Fibroblast of lung (primary cell): ENCODE measurements at regions not wholly inside any gene's neighbourhood (a gene's known extent, or its start where the extent isn't known, plus 50 kb on each side); places are given as distances from the start of the nearest gene placed in this dataset.

Source experiments
- DNase-seq, 2 donors: peaks; one replicate each; pipeline versions ENCODE4 v3.0.0 to v3.0.0-alpha.2; 2010; ENCODE audit warnings: low read depth in 2 of 2
- H2AFZ ChIP-seq: 2 replicates; pipeline ENCODE4 v1.5.1; 2012; ENCODE audit warnings: low read length, control low read depth, inconsistent platforms
- H3K27ac ChIP-seq: 2 replicates; pipeline ENCODE4 v1.5.1; 2011; ENCODE audit warnings: low read length, control low read depth; ENCODE audit not compliant: insufficient read depth
- H3K27me3 ChIP-seq: 2 replicates; pipeline ENCODE4 v1.5.1; 2011; ENCODE audit warnings: mild to moderate bottlenecking, low read length; ENCODE audit not compliant: control insufficient read depth, insufficient read depth
- H3K36me3 ChIP-seq: 2 replicates; pipeline ENCODE4 v1.5.1; 2011; ENCODE audit warnings: low read length; ENCODE audit not compliant: control insufficient read depth, insufficient read depth
- H3K4me1 ChIP-seq: 2 replicates; pipeline ENCODE4 v1.5.1; 2011; ENCODE audit warnings: low read length; ENCODE audit not compliant: control insufficient read depth, insufficient read depth; ENCODE audit errors: extremely low read depth
- H3K4me2 ChIP-seq: 2 replicates; pipeline ENCODE4 v1.5.1; 2011; ENCODE audit warnings: low read length, control low read depth; ENCODE audit not compliant: insufficient read depth; ENCODE audit errors: extremely low read depth
- H3K4me3 ChIP-seq, 4 experiments: fragments of 200-600 bp in 1 of 4; sonication (generic) in 1 of 4; replicated peaks in 1 of 4; 2 replicates each; pipeline ENCODE4 v1.5.1; 2011 to 2016; ENCODE audit warnings: low read length in 4 of 4, low read depth in 3 of 4, mild to moderate bottlenecking in 3 of 4, control low read depth in 2 of 4, inconsistent platforms in 1 of 4, mixed read lengths in 1 of 4; ENCODE audit not compliant: insufficient read depth in 1 of 4; ENCODE audit errors: control extremely low read depth in 1 of 4
- H3K79me2 ChIP-seq: 2 replicates; pipeline ENCODE4 v1.5.1; 2012; ENCODE audit warnings: mild to moderate bottlenecking, low read length, inconsistent platforms; ENCODE audit not compliant: control insufficient read depth, insufficient read depth
- H3K9ac ChIP-seq: 2 replicates; pipeline ENCODE4 v1.5.1; 2011; ENCODE audit warnings: mild to moderate bottlenecking, low read length, control low read depth; ENCODE audit not compliant: insufficient read depth
- H3K9me3 ChIP-seq: 2 replicates; pipeline ENCODE4 v1.5.1; 2012; ENCODE audit warnings: low read depth, low read length; ENCODE audit not compliant: control insufficient read depth, insufficient read depth
- H4K20me1 ChIP-seq: 2 replicates; pipeline ENCODE4 v1.5.1; 2011; ENCODE audit warnings: low read length; ENCODE audit not compliant: control insufficient read depth, insufficient read depth; ENCODE audit errors: extremely low read depth
- EZH2 ChIP-seq: IDR thresholded peaks from 2 replicates; pipeline ENCODE4 v1.5.1; 2012; ENCODE audit warnings: low read length, control low read depth, mild to moderate bottlenecking; ENCODE audit errors: missing control alignments
- TF ChIP-seq, protein P1 (sequence below), 2 donors: IDR thresholded peaks in 1 of 2; conservative IDR thresholded peaks in 1 of 2; 1 replicate in 1 of 2; 2 replicates in 1 of 2; pipeline ENCODE4 v1.5.1; 2011 to 2012; ENCODE audit warnings: low read length in 2 of 2, control low read depth in 1 of 2, inconsistent platforms in 1 of 2, low read depth in 1 of 2, mild to moderate bottlenecking in 1 of 2

DNA sequence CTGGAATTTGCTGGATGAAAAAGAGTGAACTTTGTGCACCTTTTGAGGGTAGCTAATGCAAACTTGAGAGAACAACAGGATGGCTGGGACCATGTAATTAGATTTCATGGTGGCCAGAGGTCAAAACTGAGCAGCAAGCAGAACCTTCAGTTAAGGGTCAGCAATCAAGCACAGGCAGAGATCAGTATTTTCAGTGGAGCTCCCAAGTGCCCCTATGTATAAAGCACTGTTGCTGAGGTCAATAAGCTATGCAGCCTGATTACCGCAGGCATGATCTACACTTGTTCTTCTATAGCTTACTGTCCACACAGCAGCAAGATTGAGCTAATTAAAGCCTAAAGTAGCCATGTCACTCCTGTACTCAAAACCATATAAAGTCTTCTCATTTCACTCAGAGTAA, 62.1 kb upstream of the TMC1 start:
- Histone ChIP-seq H3K27ac (no peak overlapping the region), H4K20me1 (no peaks in the 10 kb centered on the region), H3K9ac (no peak overlapping the region), H3K36me3 (no peaks in the 10 kb centered on the region), H3K4me2 (no peak overlapping the region), H3K4me3 (no peak overlapping the region), H2AFZ (no peak overlapping the region), H3K27me3 (no peaks in the 10 kb centered on the region), H3K79me2 (no peaks in the 10 kb centered on the region), H3K9me3 (no peaks in the 10 kb centered on the region), H3K4me1 (no peaks in the 10 kb centered on the region)
- DNase-seq, result no peak
- TF ChIP-seq, protein P1, sequence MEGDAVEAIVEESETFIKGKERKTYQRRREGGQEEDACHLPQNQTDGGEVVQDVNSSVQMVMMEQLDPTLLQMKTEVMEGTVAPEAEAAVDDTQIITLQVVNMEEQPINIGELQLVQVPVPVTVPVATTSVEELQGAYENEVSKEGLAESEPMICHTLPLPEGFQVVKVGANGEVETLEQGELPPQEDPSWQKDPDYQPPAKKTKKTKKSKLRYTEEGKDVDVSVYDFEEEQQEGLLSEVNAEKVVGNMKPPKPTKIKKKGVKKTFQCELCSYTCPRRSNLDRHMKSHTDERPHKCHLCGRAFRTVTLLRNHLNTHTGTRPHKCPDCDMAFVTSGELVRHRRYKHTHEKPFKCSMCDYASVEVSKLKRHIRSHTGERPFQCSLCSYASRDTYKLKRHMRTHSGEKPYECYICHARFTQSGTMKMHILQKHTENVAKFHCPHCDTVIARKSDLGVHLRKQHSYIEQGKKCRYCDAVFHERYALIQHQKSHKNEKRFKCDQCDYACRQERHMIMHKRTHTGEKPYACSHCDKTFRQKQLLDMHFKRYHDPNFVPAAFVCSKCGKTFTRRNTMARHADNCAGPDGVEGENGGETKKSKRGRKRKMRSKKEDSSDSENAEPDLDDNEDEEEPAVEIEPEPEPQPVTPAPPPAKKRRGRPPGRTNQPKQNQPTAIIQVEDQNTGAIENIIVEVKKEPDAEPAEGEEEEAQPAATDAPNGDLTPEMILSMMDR (conservative IDR thresholded peaks at IDR 0.05 in 1 of 2, IDR thresholded peaks at IDR 0.05 in 1 of 2; ENCODE audit: low read depth in 1 of 2, low read length in 2 of 2), result no peak
- no peak for TF ChIP-seq EZH2

DNA sequence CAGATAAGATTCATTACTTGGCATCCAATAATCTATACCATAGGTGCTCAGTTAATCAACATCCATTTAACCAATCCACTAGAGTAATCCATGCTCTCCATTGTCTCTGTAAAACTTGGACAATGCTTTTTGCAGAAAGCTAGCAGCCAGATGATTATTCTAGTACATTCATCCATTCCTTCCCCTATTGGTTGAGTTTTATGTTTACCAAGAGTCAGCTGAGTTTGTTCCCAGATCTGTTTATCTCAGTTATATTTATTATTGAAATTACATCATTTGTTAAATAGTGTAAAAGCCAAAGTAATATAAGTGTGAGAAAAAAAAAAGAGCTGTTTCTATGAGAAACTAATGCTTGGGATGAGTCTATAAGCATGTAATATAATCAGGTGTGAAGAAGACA, 63.3 kb upstream of the TMC1 start:
- H3K79me2 ChIP-seq, result no peaks in the 10 kb centered on the region
- TF ChIP-seq, protein P1 (conservative IDR thresholded peaks at IDR 0.05 in 1 of 2, IDR thresholded peaks at IDR 0.05 in 1 of 2; ENCODE audit: low read depth in 1 of 2, low read length in 2 of 2), result no peak
- TF ChIP-seq EZH2, result no peak
- H4K20me1 ChIP-seq, result no peaks in the 10 kb centered on the region
- no peak overlapping the region for H3K4me3 ChIP-seq
- no peaks in the 10 kb centered on the region for H3K36me3 ChIP-seq
- H3K9me3 ChIP-seq, result no peaks in the 10 kb centered on the region
- H3K4me2 ChIP-seq, result no peak overlapping the region
- no peak overlapping the region for H3K9ac ChIP-seq
- no peak overlapping the region for H3K27ac ChIP-seq
- H2AFZ ChIP-seq, result no peak overlapping the region
- no peaks in the 10 kb centered on the region for H3K27me3 ChIP-seq
- DNase-seq, result peak in 1 of 2 donors; percentile 43
- no peaks in the 10 kb centered on the region for H3K4me1 ChIP-seq

DNA sequence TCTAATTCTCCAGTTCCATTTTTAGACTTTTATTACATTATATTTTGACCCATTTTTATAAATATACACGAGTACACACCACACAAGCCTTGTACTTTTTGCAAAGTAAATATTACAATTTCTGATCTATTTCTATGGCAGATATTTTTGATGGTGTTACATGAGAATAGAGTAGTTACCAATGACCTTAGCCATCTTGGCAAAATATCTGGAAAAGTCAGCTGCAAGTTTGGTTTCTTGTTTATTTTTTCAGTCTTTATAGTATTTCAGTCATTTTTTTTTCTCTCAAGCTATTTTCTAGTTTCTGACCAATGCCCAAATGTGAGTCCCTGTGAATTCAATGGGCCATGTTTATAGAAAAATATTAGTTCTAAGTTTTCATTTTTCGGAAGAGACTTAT, 64.0 kb upstream of the TMC1 start:
- Histone ChIP-seq H2AFZ (no peak overlapping the region), H3K27ac (no peak overlapping the region), H3K27me3 (no peaks in the 10 kb centered on the region), H3K4me1 (no peaks in the 10 kb centered on the region), H3K9ac (no peak overlapping the region), H3K9me3 (no peaks in the 10 kb centered on the region), H3K79me2 (no peaks in the 10 kb centered on the region), H3K4me3 (no peak overlapping the region), H4K20me1 (no peaks in the 10 kb centered on the region), H3K36me3 (no peaks in the 10 kb centered on the region), H3K4me2 (no peak overlapping the region)
- DNase-seq, result peak in 1 of 2 donors; percentile 88
- TF ChIP-seq EZH2, result no peak
- TF ChIP-seq, protein P1 (conservative IDR thresholded peaks at IDR 0.05 in 1 of 2, IDR thresholded peaks at IDR 0.05 in 1 of 2; ENCODE audit: low read depth in 1 of 2, low read length in 2 of 2), result no peak
